Activated naive CD4-positive, alpha-beta T cell treated with anti-CD3 and anti-CD28 coated beads, Interleukin-2, amount 50 U/mL, for 72 hours (primary cell): ENCODE measurements at regions not wholly inside any gene's neighbourhood (a gene's known extent, or its start where the extent isn't known, plus 50 kb on each side); places are given as distances from the start of the nearest gene placed in this dataset.

Experiments used
- ATAC-seq, 2 donors: fragments of 150-1000 bp; cut with Tn5 transposase; 2 replicates each; pipeline ENCODE4 v1.10.0; 2021; ENCODE audit warnings: mild to moderate bottlenecking in 2 of 2, moderate library complexity in 2 of 2
- DNase-seq, 2 donors: peaks; one replicate each; pipeline ENCODE4 v3.0.0; 2021 to 2022; ENCODE audit warnings: low spot score in 2 of 2
- H3K27ac Mint-ChIP-seq, 2 donors: one replicate each; pipeline ENCODE4 v1.8.0; 2022; ENCODE audit warnings: mild to moderate bottlenecking in 2 of 2, mixed read lengths in 2 of 2
- H3K36me3 Mint-ChIP-seq, 2 donors: one replicate each; pipeline ENCODE4 v1.8.0; 2022; ENCODE audit warnings: mixed read lengths in 2 of 2
- H3K9me3 Mint-ChIP-seq, 2 donors: one replicate each; pipeline ENCODE4 v1.8.0; 2022; ENCODE audit warnings: mixed read lengths in 2 of 2

GRCh38 chr10:31081937-31082840 lies 50.5 kb upstream of the ZNF438 start:
- H3K9me3 Mint-ChIP-seq = no peaks in the 10 kb centered on the region
- no peak for ATAC-seq

GRCh38 chr10:31083765-31084184 lies 52.1 kb upstream of the ZNF438 start:
- ATAC-seq (peak; percentile 76 to 96), DNase-seq (peak; percentile 73 to 77)
- no peaks in the 10 kb centered on the region for H3K9me3 Mint-ChIP-seq
- no peak overlapping the region for H3K27ac Mint-ChIP-seq
- no peaks in the 10 kb centered on the region for H3K36me3 Mint-ChIP-seq

More at GRCh38 chr10:31081937-31082840, 50.5 kb upstream of the ZNF438 start:
- DNase-seq = no peak
- H3K36me3 Mint-ChIP-seq = no peaks in the 10 kb centered on the region
- H3K27ac Mint-ChIP-seq = no peak overlapping the region

GRCh38 chr10:31087011-31087410 lies 55.3 kb upstream of the ZNF438 start:
- Mint-ChIP-seq H3K9me3 (no peaks in the 10 kb centered on the region), H3K27ac (no peak overlapping the region), H3K36me3 (no peaks in the 10 kb centered on the region)
- no peak for ATAC-seq
- DNase-seq = no peak

DNA sequence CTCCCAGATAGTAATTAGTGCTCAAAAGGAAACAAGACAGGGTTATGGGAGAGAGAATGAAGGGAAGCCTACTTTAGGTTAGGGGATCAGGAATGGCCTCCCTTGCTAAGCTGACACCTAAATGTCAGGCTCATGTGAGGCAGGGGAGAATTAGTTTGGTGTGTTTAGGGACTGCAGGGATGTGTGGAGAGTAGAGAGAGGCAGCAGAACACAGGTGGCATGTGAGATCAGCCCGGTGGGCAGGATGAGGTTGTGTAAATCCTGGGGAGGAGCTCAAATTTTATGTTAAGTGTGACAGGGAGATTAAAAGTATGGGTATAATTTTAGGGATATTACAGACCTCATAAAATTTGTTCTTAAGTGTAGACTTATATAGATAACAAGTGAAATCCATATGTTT lies 56.2 kb upstream of the ZNF438 start:
- DNase-seq (no peak), ATAC-seq (no peak)
- Mint-ChIP-seq H3K9me3 (no peaks in the 10 kb centered on the region), H3K27ac (no peak overlapping the region), H3K36me3 (no peaks in the 10 kb centered on the region)

GRCh38 chr10:31090894-31091607 lies 59.4 kb upstream of the ZNF438 start:
- DNase-seq (no peak), ATAC-seq (peak; percentile 57 to 76)
- Mint-ChIP-seq H3K9me3 (peaks cover 0 to 4% of the 10 kb centered on the region in 2 donors), H3K27ac (no peak overlapping the region), H3K36me3 (no peaks in the 10 kb centered on the region)

DNA sequence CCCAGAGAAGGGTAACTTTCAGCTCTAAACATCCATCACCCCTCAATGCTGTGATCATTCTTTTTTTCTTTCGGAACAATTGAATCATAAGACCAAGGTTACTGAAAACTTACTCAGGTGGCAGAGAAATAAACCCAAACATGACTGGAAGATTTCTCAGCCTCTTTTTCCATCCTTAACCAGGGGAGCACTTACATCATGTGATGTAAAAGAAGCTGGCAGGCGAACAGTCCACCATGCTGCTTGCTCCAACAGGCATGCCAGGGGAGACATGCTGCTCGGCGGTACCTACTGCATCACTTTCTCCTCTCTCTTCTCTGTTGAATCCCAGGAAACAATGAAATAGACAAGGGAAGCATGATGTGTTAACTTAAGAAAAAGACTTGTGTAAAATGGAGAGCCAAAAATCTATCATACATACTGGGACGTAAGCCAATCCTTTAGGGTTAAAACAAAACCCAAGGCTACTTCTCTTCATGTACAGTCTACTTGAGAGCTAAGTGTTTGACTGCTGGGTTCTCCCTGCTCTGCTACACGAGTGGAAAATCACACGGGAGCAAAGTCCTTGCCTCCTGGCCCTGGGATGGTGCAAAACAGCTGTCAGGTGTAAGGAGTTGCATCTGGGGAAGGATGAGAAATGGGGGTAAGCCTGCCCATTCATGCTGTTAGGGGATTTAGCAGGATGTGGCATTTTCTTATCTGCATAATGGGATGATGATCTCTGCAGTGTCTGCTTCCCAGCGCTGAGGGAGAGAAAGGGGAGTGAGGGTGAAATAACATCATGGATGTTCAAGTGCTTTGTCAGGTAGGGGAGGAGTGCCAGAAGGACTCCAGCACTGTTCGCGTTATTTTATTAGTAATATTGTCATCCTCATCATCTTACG lies 64.3 kb upstream of the ZNF438 start:
- ATAC-seq (peak; percentile 41 to 55), DNase-seq (no peak)
- Mint-ChIP-seq H3K9me3 (peaks cover 0 to 4% of the 10 kb centered on the region in 2 donors), H3K36me3 (peaks cover 0 to 10% of the 10 kb centered on the region in 2 donors), H3K27ac (peak overlapping the region; percentile 52 to 86)

- H3K36me3 Mint-ChIP-seq = peaks cover 0 to 10% of the 10 kb centered on the region in 2 donors
- ATAC-seq = no peak
- no peak for DNase-seq
- H3K27ac Mint-ChIP-seq = no peak overlapping the region
- H3K9me3 Mint-ChIP-seq = peaks cover 0 to 4% of the 10 kb centered on the region in 2 donors
Observed at GRCh38 chr10:31098046-31098445, 66.4 kb upstream of the ZNF438 start.

GRCh38 chr10:31099094-31099493 lies 67.4 kb upstream of the ZNF438 start:
- peak overlapping the region in 1 of 2 donors; percentile 81 for H3K27ac Mint-ChIP-seq
- peaks cover 0 to 10% of the 10 kb centered on the region in 2 donors for H3K36me3 Mint-ChIP-seq
- DNase-seq = no peak
- no peak for ATAC-seq
- no peaks in the 10 kb centered on the region for H3K9me3 Mint-ChIP-seq

- Mint-ChIP-seq H3K36me3 (peaks cover 0 to 10% of the 10 kb centered on the region in 2 donors), H3K27ac (peak overlapping the region in 1 of 2 donors; percentile 81), H3K9me3 (no peaks in the 10 kb centered on the region)
- DNase-seq = peak in 1 of 2 donors; percentile 27
- peak in 1 of 2 donors; percentile 21 for ATAC-seq
Observed at GRCh38 chr10:31099664-31100063, 68.0 kb upstream of the ZNF438 start.

GRCh38 chr10:31100115-31100601 lies 68.5 kb upstream of the ZNF438 start:
- ATAC-seq = no peak
- no peaks in the 10 kb centered on the region for H3K9me3 Mint-ChIP-seq
- DNase-seq = no peak
- peak overlapping the region; percentile 81 to 82 for H3K27ac Mint-ChIP-seq
- peaks cover 0 to 10% of the 10 kb centered on the region in 2 donors for H3K36me3 Mint-ChIP-seq

- ATAC-seq = no peak
- Mint-ChIP-seq H3K36me3 (peaks cover 0 to 10% of the 10 kb centered on the region in 2 donors), H3K9me3 (no peaks in the 10 kb centered on the region), H3K27ac (peak overlapping the region; percentile 29 to 81)
- DNase-seq = no peak
Observed at GRCh38 chr10:31100662-31101061, 69.0 kb upstream of the ZNF438 start.

DNA sequence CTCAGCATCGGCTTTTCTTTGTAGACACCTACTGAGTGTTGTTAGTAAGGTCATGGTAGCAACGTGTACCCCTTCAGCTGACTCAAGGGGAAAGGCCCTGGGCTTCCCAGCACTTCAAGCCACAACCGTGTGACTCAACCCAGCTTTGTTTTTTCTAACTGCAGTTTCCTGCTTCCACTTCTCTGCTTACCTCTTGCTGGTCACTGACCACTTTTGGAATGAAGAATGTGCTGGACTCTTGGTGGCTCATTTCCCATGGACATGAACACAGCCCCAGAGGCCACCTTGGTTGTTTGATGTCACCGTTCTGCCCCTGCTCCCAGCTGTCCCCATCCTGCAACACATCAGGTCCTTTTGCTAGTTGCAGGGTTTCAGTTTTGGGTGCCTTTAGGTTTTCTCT lies 69.5 kb upstream of the ZNF438 start:
- H3K27ac Mint-ChIP-seq = peak overlapping the region; percentile 81 to 95
- H3K36me3 Mint-ChIP-seq = peaks cover 0 to 10% of the 10 kb centered on the region in 2 donors
- no peaks in the 10 kb centered on the region for H3K9me3 Mint-ChIP-seq
- ATAC-seq (peak; percentile 97 to 98), DNase-seq (peak; percentile 58 to 84)

- ATAC-seq (no peak), DNase-seq (no peak)
- Mint-ChIP-seq H3K36me3 (peaks cover 0 to 10% of the 10 kb centered on the region in 2 donors), H3K9me3 (no peaks in the 10 kb centered on the region), H3K27ac (peak overlapping the region in 1 of 2 donors; percentile 72)
Observed at GRCh38 chr10:31102421-31102820, 70.8 kb upstream of the ZNF438 start.

GRCh38 chr10:31103112-31103511 lies 71.4 kb upstream of the ZNF438 start:
- H3K27ac Mint-ChIP-seq = peak overlapping the region in 1 of 2 donors; percentile 12
- H3K9me3 Mint-ChIP-seq = no peaks in the 10 kb centered on the region
- no peak for ATAC-seq
- H3K36me3 Mint-ChIP-seq = peaks cover 0 to 10% of the 10 kb centered on the region in 2 donors
- no peak for DNase-seq

GRCh38 chr10:31112961-31113360 lies 81.3 kb upstream of the ZNF438 start:
- Mint-ChIP-seq H3K9me3 (peaks cover 3 to 5% of the 10 kb centered on the region in 2 donors), H3K27ac (no peak overlapping the region), H3K36me3 (peaks cover 4 to 7% of the 10 kb centered on the region in 2 donors)
- ATAC-seq (no peak), DNase-seq (no peak)

DNA sequence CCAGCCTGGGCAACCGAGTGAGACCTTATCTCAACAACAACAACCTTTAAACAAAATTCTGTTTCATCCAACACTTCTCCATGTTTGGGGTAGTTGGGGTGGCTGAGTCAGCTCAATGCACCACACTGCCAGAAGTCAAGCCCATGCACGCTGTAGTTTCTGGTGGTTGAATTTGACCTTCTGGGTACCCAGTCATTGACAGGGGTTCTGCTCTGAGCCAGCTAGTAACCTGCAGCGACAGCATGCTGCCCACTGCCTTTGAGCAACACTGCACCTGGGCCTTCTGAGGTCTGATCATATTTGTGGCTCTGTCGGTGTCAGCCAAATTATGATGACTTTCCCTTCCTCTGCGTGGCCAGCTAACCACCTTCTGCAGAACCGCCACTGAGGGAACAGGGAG lies 84.6 kb upstream of the ZNF438 start:
- DNase-seq (no peak), ATAC-seq (peak in 1 of 2 donors; percentile 55)
- Mint-ChIP-seq H3K36me3 (peaks cover 4 to 7% of the 10 kb centered on the region in 2 donors), H3K27ac (no peak overlapping the region), H3K9me3 (peaks cover 3 to 10% of the 10 kb centered on the region in 2 donors)
